ENCODE measurements at regions not wholly inside any gene's neighbourhood (a gene's known extent, or its start where the extent isn't known, plus 50 kb on each side); places are given as distances from the start of the nearest gene placed in this dataset.

DNA sequence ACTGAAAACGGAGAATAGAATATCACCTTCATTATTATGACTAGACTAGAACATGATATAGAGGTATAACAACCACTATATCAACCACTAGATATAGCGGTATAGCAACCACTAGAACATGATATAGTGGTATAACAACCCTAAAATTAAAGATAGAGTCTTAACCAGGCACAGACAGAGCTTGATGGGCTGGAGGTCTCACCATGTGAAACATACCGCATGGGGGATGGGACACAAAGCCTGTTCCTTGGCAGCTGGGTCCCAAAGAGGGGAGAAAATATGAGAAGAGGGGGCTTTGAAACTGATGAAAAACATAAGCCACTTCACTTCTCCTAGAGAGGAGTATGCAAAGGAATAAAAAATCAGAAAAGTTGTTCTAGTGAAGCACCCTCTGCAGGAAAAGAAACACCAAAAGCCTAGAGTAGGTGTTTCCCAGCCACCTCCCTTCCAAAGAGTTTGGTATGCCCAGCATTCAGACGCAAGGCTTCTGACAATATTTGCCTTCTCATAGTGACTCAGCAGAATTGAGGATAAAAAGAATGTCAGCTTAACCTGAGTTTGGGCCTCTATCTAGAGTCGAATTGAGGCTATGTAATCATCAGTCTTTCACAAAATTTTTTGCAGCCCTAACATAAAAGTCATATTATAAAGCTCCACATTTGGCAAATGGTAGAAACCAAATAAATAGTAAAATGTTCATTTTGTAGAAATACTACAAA, 316.4 kb downstream of the NOVA1 start:
- DNase-seq (ENCODE audit: extremely low read depth in 1 of 4, low spot score in 3 of 4), result peak; percentile 10 to 78 (median 28)
- Histone ChIP-seq H3K4me2 (ENCODE audit: insufficient read depth, low read length) (peak overlapping the region; percentile 43), H3K79me2 (ENCODE audit: control insufficient read depth, insufficient read depth, low read length) (no peaks in the 10 kb centered on the region), H2AFZ (ENCODE audit: low read depth, low read length) (peak overlapping the region; percentile 87), H3K36me3 (ENCODE audit: control insufficient read depth, insufficient read depth, low read length) (no peaks in the 10 kb centered on the region), H3K9me1 (ENCODE audit: control insufficient read depth, insufficient read depth, low read length) (no peaks in the 10 kb centered on the region), H3K4me3 (no peak overlapping the region), H3K27me3 (ENCODE audit: control insufficient read depth in 2 of 2, insufficient read depth in 2 of 2, low read length in 2 of 2) (no peaks in the 10 kb centered on the region), H3K9ac (ENCODE audit: insufficient read depth in 1 of 2, low read depth in 2 of 2, low read length in 2 of 2) (peak overlapping the region in 1 of 2 experiments; percentile 23; a peak in 1 of 4 replicates), H3K9me3 (replicated peaks; ENCODE audit: control insufficient read depth, insufficient read depth, low read depth, low read length) (no peaks in the 10 kb centered on the region), H3K4me1 (replicated peaks in 1 of 2; ENCODE audit: control insufficient read depth in 2 of 2, insufficient read depth in 2 of 2, low read length in 2 of 2) (peaks cover 0 to 9% of the 10 kb centered on the region in 2 experiments; a peak in 3 of 5 replicates), H4K20me1 (replicated peaks; ENCODE audit: control insufficient read depth, insufficient read depth, low read length) (no peaks in the 10 kb centered on the region), H3K27ac (ENCODE audit: extremely low read depth, low read depth, low read length) (peak overlapping the region; percentile 78)
- ChIA-PET POLR2A (no interaction called here), CTCF (ENCODE audit: low intra/inter-chr PET ratio) (no interaction called here)
- 11% methylated on average over 5 of the region's 5 CpGs for WGBS (ENCODE audit: insufficient coverage, low coverage, missing lambda C conversion rate)
- ATAC-seq, result peak; percentile 89
- peak; percentile 86 for FAIRE-seq
- in situ Hi-C loops (cut with MboI) (no loop called here), intact Hi-C loops (cut with micrococcal nuclease) (no loop called here)
- no TSS peak for BruUV-seq (replicated peaks)
- TF ChIP-seq ZNF766 (CRISPR knock-in tag; conservative IDR thresholded peaks at IDR 0.05) (no peak), KLF6 (CRISPR knock-in tag; IDR thresholded peaks at IDR 0.05; ENCODE audit: borderline replicate concordance) (no peak), NFE2 (IDR thresholded peaks at IDR 0.05; ENCODE audit: low read depth) (peak; percentile 96), SRSF1 (IDR thresholded peaks at IDR 0.05; ENCODE audit: low read depth, low read length) (no peak), TBL1XR1 (IDR thresholded peaks at IDR 0.05; ENCODE audit: low read length in 2 of 2) (no peak)
- TF ChIP-seq, protein P1, sequence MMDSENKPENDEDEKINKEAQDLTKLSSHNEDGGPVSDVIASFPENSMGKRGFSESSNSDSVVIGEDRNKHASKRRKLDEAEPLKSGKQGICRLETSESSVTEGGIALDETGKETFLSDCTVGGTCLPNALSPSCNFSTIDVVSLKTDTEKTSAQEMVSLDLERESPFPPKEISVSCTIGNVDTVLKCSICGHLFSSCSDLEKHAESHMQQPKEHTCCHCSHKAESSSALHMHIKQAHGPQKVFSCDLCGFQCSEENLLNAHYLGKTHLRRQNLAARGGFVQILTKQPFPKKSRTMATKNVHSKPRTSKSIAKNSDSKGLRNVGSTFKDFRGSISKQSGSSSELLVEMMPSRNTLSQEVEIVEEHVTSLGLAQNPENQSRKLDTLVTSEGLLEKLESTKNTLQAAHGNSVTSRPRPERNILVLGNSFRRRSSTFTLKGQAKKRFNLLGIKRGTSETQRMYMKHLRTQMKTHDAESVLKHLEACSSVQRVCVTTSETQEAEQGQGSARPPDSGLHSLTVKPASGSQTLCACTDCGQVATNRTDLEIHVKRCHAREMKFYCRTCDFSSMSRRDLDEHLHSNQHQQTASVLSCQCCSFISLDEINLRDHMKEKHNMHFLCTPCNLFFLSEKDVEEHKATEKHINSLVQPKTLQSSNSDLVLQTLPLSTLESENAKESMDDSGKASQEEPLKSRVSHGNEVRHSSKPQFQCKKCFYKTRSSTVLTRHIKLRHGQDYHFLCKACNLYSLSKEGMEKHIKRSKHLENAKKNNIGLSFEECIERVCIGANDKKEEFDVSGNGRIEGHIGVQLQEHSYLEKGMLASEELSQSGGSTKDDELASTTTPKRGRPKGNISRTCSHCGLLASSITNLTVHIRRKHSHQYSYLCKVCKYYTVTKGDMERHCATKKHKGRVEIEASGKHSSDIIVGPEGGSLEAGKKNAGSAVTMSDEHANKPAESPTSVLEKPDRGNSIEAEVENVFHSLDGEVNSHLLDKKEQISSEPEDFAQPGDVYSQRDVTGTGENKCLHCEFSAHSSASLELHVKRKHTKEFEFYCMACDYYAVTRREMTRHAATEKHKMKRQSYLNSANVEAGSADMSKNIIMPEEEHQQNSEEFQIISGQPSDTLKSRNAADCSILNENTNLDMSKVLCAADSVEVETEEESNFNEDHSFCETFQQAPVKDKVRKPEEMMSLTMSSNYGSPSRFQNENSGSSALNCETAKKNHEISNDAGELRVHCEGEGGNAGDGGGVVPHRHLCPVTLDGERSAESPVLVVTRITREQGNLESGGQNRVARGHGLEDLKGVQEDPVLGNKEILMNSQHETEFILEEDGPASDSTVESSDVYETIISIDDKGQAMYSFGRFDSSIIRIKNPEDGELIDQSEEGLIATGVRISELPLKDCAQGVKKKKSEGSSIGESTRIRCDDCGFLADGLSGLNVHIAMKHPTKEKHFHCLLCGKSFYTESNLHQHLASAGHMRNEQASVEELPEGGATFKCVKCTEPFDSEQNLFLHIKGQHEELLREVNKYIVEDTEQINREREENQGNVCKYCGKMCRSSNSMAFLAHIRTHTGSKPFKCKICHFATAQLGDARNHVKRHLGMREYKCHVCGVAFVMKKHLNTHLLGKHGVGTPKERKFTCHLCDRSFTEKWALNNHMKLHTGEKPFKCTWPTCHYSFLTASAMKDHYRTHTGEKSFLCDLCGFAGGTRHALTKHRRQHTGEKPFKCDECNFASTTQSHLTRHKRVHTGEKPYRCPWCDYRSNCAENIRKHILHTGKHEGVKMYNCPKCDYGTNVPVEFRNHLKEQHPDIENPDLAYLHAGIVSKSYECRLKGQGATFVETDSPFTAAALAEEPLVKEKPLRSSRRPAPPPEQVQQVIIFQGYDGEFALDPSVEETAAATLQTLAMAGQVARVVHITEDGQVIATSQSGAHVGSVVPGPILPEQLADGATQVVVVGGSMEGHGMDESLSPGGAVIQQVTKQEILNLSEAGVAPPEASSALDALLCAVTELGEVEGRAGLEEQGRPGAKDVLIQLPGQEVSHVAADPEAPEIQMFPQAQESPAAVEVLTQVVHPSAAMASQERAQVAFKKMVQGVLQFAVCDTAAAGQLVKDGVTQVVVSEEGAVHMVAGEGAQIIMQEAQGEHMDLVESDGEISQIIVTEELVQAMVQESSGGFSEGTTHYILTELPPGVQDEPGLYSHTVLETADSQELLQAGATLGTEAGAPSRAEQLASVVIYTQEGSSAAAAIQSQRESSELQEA (IDR thresholded peaks at IDR 0.05; ENCODE audit: low read depth), result no peak

Measured in K562 (cell line).